Heart left ventricle (tissue), 16 donors: ENCODE measurements at regions not wholly inside any gene's neighbourhood (a gene's known extent, or its start where the extent isn't known, plus 50 kb on each side); places are given as distances from the start of the nearest gene placed in this dataset.

Experiments used
- ATAC-seq, 4 donors: fragments of 200-7000 bp; cut with Tn5 transposase; one replicate each; pipeline ENCODE4 v1.9.1; 2020 to 2022; ENCODE audit warnings: moderate library complexity in 4 of 4, mild to moderate bottlenecking in 3 of 4, moderate number of reproducible peaks in 1 of 4
- DNase-seq, 5 donors: peaks; one replicate each; pipeline ENCODE4 v3.0.0-alpha.2; 2020
- H3K27ac ChIP-seq, 12 donors: fragments of 200-600 bp; sonication (generic) in 4 of 12; one replicate each; pipeline versions ENCODE4 v1.5.0 to v1.8.0; 2016 to 2022; ENCODE audit warnings: mild to moderate bottlenecking in 2 of 12
- H3K27me3 ChIP-seq, 9 donors: fragments of 200-600 bp; sonication (generic) in 2 of 9; one replicate each; pipeline versions ENCODE4 v1.5.1 to v1.8.0; 2016 to 2022; ENCODE audit warnings: mild to moderate bottlenecking in 3 of 9
- H3K36me3 ChIP-seq, 9 donors: fragments of 200-600 bp; sonication (generic) in 2 of 9; one replicate each; pipeline versions ENCODE4 v1.5.0 to v1.8.0; 2018 to 2022; ENCODE audit warnings: mild to moderate bottlenecking in 2 of 9
- H3K4me1 ChIP-seq, 12 donors: fragments of 200-600 bp; sonication (generic) in 4 of 12; one replicate each; pipeline versions ENCODE4 v1.5.0 to v1.8.0; 2016 to 2022; ENCODE audit warnings: mild to moderate bottlenecking in 3 of 12
- H3K4me3 ChIP-seq, 12 donors: fragments of 200-600 bp; sonication (generic) in 4 of 12; one replicate each; pipeline versions ENCODE4 v1.5.0 to v1.8.0; 2017 to 2022; ENCODE audit warnings: mild to moderate bottlenecking in 9 of 12, moderate library complexity in 4 of 12
- H3K9me3 ChIP-seq, 12 donors: fragments of 200-600 bp; sonication (generic) in 4 of 12; one replicate each; pipeline versions ENCODE4 v1.5.0 to v1.8.0; 2016 to 2022; ENCODE audit warnings: mild to moderate bottlenecking in 1 of 12
- POLR2A ChIP-seq, 2 donors: fragments of 450-650 bp; IDR thresholded peaks; one replicate each; pipeline ENCODE4 v1.6.1; 2017; ENCODE audit warnings: antibody characterized with exemption in 2 of 2, mild to moderate bottlenecking in 2 of 2, moderate library complexity in 2 of 2
- WGBS, 4 donors: extraction: QIAGEN DNeasy Blood & Tissue Kit in 2 of 4; methylation state at CpG; one replicate each; pipeline versions ENCODE4 v1.1.5 to v1.1.7; 2013 to 2018; 5-methylcytosine and 5-hydroxymethylcytosine counted together
- intact Hi-C, 10 donors: fragments of 100-400 bp; cut with DNase I; formaldehyde crosslinking; loops; one replicate each; pipeline versions ENCODE4 v1.11.1 to v1.14.2; 2022
- TF ChIP-seq, protein P1 (sequence below), 12 donors: fragments of 200-600 bp; sonication (generic) in 4 of 12; IDR thresholded peaks; one replicate each; pipeline versions ENCODE4 v1.5.0 to v1.8.0; 2018 to 2022; ENCODE audit warnings: antibody characterized with exemption in 12 of 12, mild to moderate bottlenecking in 5 of 12
- donor health status: ischemic (EF 13 %, LVEDD 7.1; RV severe dilation, severe dysfunction).
- donor health status: healthy with polysubstance abuse.
- donor health status: DM: no; HTN: yes; CAD: no.
- donor health status: DM: no; HTN: no; CAD: no.
- donor health status: ischemic (EF 25% LVEDD 6.9; RV normal size, moderate dysfunction).
- donor health status: ischemic (EF 25% LVEDD 5.7; RV mildly dilated, moderate dysfunction).
- donor health status: healthy.
- donor health status: DM: yes; HTN: yes; CAD: no.
- donor health status: ischemic (EF 35%, LVEDD 5.7; RV mildly dilated, moderate dysfunction).
- donor health status: nonischemic (EF 11% LVEDD 7.7; RV severe dilation, severe dysfunction).
- donor health status: DM: yes; HTN: yes; CAD: no.
- donor health status: PGD.
- donor health status: ischemic (EF 29% LVEDD 5.4; RV normal size, mild dysfunction).
- donor health status: nonischemic (EF 23%, LVEDD 6.1; RV moderate dilation, normal function).

DNA sequence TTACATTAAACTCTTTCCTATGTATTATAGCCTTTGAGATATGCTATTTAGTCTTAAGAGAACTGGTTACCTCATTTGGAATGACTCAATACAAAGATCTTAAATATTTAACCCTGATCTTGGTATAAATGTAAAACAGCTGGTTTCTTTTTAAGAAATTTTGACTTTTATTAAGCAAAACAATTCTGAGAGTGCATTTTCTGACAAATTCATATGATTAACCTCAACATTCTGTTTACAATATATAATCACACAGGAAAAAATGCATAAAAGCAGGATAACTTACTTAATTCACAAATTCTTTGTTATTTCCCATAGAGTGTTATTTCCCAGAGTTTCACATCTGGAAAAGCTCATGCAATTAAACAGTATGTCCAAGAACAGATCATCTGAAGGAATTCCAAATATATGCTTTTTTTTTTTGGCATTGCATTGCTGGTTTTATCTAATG, 400.4 kb upstream of the THBS1 start:
- TF ChIP-seq, protein P1, sequence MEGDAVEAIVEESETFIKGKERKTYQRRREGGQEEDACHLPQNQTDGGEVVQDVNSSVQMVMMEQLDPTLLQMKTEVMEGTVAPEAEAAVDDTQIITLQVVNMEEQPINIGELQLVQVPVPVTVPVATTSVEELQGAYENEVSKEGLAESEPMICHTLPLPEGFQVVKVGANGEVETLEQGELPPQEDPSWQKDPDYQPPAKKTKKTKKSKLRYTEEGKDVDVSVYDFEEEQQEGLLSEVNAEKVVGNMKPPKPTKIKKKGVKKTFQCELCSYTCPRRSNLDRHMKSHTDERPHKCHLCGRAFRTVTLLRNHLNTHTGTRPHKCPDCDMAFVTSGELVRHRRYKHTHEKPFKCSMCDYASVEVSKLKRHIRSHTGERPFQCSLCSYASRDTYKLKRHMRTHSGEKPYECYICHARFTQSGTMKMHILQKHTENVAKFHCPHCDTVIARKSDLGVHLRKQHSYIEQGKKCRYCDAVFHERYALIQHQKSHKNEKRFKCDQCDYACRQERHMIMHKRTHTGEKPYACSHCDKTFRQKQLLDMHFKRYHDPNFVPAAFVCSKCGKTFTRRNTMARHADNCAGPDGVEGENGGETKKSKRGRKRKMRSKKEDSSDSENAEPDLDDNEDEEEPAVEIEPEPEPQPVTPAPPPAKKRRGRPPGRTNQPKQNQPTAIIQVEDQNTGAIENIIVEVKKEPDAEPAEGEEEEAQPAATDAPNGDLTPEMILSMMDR (IDR thresholded peaks at IDR 0.05): no peak
- TF ChIP-seq POLR2A (IDR thresholded peaks at IDR 0.05): no peak
- H3K4me1 ChIP-seq: peaks cover 0 to 10% (median 0%) of the 10 kb centered on the region in 12 donors
- H3K4me3 ChIP-seq: no peak overlapping the region
- H3K27me3 ChIP-seq: no peaks in the 10 kb centered on the region
- no peak for DNase-seq
- H3K27ac ChIP-seq: peak overlapping the region in 1 of 12 donors; percentile 2
- ATAC-seq: no peak
- no peaks in the 10 kb centered on the region for H3K36me3 ChIP-seq
- intact Hi-C loops: loop anchor here in 1 of 10 donors (10.0 kb wide), 1 partner anchor 74 kb away; no protein-coding TSS in a partner anchor
- H3K9me3 ChIP-seq: no peaks in the 10 kb centered on the region

DNA sequence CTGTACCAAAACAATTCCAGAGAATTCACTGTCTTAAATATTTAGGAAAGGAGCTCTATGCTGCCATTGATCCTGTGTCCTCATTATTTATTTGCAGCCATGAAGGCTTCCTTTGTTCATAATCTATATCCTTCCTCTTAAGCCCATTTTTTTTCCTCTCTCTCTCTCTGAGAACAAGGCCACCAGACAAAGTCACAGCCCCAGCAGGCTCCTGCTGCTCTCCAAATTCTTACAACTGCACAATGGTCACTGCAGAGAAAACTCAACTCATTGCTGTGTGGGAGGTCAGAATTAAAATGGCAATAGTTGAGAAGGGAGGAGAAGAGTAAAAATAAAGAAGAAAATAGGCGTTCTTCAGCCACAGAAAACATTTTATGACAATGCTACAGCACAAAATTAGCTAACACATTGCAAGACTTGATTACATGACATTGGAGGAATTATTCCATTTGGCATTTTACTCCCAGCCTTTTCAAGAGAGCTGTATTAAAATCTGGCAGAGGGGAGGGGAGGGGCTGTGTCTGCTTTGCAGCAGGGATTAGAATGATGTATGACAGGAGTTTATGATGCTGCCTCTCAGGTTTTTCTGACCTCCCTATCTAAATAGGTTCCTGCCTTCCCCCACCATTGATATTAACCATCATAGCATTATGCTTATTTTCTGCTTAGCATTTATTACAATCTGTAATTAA, 399.7 kb upstream of the THBS1 start:
- TF ChIP-seq POLR2A (IDR thresholded peaks at IDR 0.05): no peak
- TF ChIP-seq, protein P1 (IDR thresholded peaks at IDR 0.05): no peak
- Histone ChIP-seq H3K27ac (peak overlapping the region in 1 of 12 donors; percentile 2), H3K4me1 (peaks cover 0 to 10% (median 0%) of the 10 kb centered on the region in 12 donors), H3K36me3 (no peaks in the 10 kb centered on the region), H3K27me3 (no peaks in the 10 kb centered on the region), H3K9me3 (no peaks in the 10 kb centered on the region), H3K4me3 (no peak overlapping the region)
- ATAC-seq (no peak), DNase-seq (no peak)
- WGBS, 4 donors: 53 to 73% (median 62%) methylated on average over 1 of the region's 1 CpG
- intact Hi-C loops: loop anchor here in 1 of 10 donors (10.0 kb wide), 1 partner anchor 74 kb away; no protein-coding TSS in a partner anchor

- H3K4me3 ChIP-seq: no peak overlapping the region
- TF ChIP-seq POLR2A (IDR thresholded peaks at IDR 0.05): no peak
- TF ChIP-seq, protein P1 (IDR thresholded peaks at IDR 0.05): no peak
- no peaks in the 10 kb centered on the region for H3K27me3 ChIP-seq
- peaks cover 0 to 10% (median 0%) of the 10 kb centered on the region in 12 donors for H3K4me1 ChIP-seq
- intact Hi-C loops: loop anchor here in 1 of 10 donors (10.0 kb wide), 1 partner anchor 73 kb away; no protein-coding TSS in a partner anchor
- 79 to 81% (median 80%) methylated on average over 2 of the region's 2 CpGs for WGBS, 4 donors
- no peaks in the 10 kb centered on the region for H3K36me3 ChIP-seq
- no peaks in the 10 kb centered on the region for H3K9me3 ChIP-seq
- H3K27ac ChIP-seq: no peak overlapping the region
- DNase-seq: no peak
- ATAC-seq: no peak
Measured at GRCh38 chr15:39181940-39182339, 398.9 kb upstream of the THBS1 start.

DNA sequence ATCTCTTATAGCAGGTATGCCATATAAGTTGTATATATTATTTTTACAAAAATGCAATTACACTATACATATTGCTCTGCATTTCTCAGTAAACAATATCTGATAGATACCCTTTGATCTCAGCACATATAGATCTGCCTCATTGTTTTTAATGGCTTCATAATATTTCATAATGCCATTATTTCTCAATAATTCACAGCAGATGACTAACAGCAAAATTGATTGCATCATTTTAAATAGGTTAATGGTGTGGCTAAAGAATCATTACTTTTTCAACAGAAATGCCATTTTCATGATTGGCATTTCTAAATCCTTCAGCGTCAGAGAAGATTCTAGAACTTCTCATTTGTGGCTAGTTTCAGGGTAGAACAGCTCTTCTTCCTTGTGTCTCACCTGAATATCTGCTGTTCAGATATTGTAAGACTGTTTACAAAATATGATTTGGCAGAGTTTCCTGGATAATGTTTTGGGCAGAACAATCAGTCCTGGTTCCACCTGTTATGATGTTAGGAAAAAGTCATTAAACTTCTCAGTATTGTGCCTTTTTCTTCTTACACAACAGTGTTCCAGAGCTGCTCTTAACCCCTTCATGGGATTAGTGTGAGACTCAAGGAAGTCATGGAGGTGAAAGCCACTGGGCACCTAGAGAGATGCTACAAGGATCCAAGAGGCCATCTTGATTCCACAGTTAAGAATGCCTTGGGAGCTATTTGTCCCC, 397.6 kb upstream of the THBS1 start:
- intact Hi-C loops: loop anchor here in 1 of 10 donors (10.0 kb wide), 1 partner anchor 71 kb away; no protein-coding TSS in a partner anchor
- no peaks in the 10 kb centered on the region for H3K9me3 ChIP-seq
- ATAC-seq: no peak
- no peak overlapping the region for H3K27ac ChIP-seq
- 89 to 97% (median 95%) methylated on average over 1 of the region's 1 CpG for WGBS, 4 donors
- H3K4me1 ChIP-seq: peaks cover 0 to 10% (median 0%) of the 10 kb centered on the region in 12 donors
- no peak for DNase-seq
- H3K36me3 ChIP-seq: no peaks in the 10 kb centered on the region
- H3K27me3 ChIP-seq: no peaks in the 10 kb centered on the region
- TF ChIP-seq POLR2A (IDR thresholded peaks at IDR 0.05): no peak
- TF ChIP-seq, protein P1 (IDR thresholded peaks at IDR 0.05): no peak
- H3K4me3 ChIP-seq: no peak overlapping the region
